ENCODE measurements at regions not wholly inside any gene's neighbourhood (a gene's known extent, or its start where the extent isn't known, plus 50 kb on each side); places are given as distances from the start of the nearest gene placed in this dataset.

DNA sequence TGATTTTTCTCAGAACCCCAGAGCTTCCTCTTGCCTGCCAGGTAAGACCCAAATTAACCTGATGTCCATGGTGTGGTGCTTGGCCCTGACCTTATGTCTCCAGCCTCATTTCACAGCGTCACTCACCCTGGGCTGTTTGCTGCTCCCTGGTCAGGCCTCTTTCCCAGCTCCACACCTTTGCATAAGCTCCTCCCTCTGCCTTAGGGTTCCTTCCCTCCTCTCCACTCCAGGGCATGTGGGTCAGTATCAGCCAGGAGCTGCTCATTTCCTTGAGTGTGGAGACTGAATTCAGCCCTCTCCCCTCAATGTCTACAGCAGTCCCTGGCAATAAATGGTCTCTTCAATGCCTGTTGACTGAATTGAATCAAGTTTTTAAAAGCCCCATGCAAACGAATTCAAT is 75.6 kb upstream of the ANKRD34C start:
- Histone ChIP-seq H3K27ac (ENCODE audit: low read depth in 2 of 2, low read length in 1 of 2) (no peak overlapping the region), H3K79me2 (ENCODE audit: insufficient read depth) (no peaks in the 10 kb centered on the region), H3K4me1 (ENCODE audit: control insufficient read depth in 1 of 2, insufficient read depth in 2 of 2, low read depth in 1 of 2, low read length in 1 of 2) (no peaks in the 10 kb centered on the region; a peak in 1 of 4 replicates), H3K36me3 (replicated peaks in 1 of 2; ENCODE audit: control insufficient read depth in 1 of 2, insufficient read depth in 2 of 2, low read length in 1 of 2) (no peaks in the 10 kb centered on the region), H3K9ac (no peak overlapping the region), H3F3A (replicated peaks; ENCODE audit: insufficient read depth) (no peaks in the 10 kb centered on the region), H3K4me2 (no peak overlapping the region), H3K27me3 (ENCODE audit: insufficient read depth) (no peaks in the 10 kb centered on the region), H4K20me1 (ENCODE audit: insufficient read depth) (no peaks in the 10 kb centered on the region), H3K4me3 (ENCODE audit: low read depth in 2 of 2, low read length in 1 of 2) (no peak overlapping the region), H3K9me2 (no peaks in the 10 kb centered on the region), H2AFZ (ENCODE audit: low read depth) (no peak overlapping the region), H3K9me3 (no peaks in the 10 kb centered on the region)
- ChIA-PET CTCF (interaction anchor here (0.5 to 5.3 kb wide), 7 partner anchors 12 to 299 kb away, joined by 3 to 37 read pairs (median 4); no protein-coding TSS in a partner anchor), POLR2A (no interaction called here)
- no peak for DNase-seq
- 24% methylated on average over 2 of the region's 2 CpGs for WGBS (ENCODE audit: low lambda C conversion rate)
- no peak for TF ChIP-seq RAD21 (IDR thresholded peaks at IDR 0.05; ENCODE audit: low read length)
- TF ChIP-seq NFIC (IDR thresholded peaks at IDR 0.05; ENCODE audit: borderline replicate concordance) = no peak
- no peak for TF ChIP-seq ELF1 (IDR thresholded peaks at IDR 0.05)
- TF ChIP-seq EZH2phosphoT487 (IDR thresholded peaks at IDR 0.05; ENCODE audit: borderline replicate concordance, low read depth) = no peak
- TF ChIP-seq MXI1 (IDR thresholded peaks at IDR 0.05; ENCODE audit: low read depth, low read length) = no peak
- TF ChIP-seq, protein P1, sequence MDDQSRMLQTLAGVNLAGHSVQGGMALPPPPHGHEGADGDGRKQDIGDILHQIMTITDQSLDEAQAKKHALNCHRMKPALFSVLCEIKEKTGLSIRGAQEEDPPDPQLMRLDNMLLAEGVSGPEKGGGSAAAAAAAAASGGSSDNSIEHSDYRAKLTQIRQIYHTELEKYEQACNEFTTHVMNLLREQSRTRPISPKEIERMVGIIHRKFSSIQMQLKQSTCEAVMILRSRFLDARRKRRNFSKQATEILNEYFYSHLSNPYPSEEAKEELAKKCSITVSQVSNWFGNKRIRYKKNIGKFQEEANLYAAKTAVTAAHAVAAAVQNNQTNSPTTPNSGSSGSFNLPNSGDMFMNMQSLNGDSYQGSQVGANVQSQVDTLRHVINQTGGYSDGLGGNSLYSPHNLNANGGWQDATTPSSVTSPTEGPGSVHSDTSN (IDR thresholded peaks at IDR 0.05) = no peak
- TF ChIP-seq ZBTB33 (IDR thresholded peaks at IDR 0.05; ENCODE audit: borderline replicate concordance, low read depth) = no peak
- TF ChIP-seq, protein P2, sequence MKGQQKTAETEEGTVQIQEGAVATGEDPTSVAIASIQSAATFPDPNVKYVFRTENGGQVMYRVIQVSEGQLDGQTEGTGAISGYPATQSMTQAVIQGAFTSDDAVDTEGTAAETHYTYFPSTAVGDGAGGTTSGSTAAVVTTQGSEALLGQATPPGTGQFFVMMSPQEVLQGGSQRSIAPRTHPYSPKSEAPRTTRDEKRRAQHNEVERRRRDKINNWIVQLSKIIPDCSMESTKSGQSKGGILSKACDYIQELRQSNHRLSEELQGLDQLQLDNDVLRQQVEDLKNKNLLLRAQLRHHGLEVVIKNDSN (IDR thresholded peaks at IDR 0.05; ENCODE audit: borderline replicate concordance, low read depth) = no peak
- TF ChIP-seq CHD2 (IDR thresholded peaks at IDR 0.05; ENCODE audit: low read length, partially characterized antibody) = no peak
- no peak for TF ChIP-seq IRF3 (IDR thresholded peaks at IDR 0.05; ENCODE audit: low read depth, low read length)
- TF ChIP-seq GABPA (IDR thresholded peaks at IDR 0.05; ENCODE audit: low read depth) = no peak
- no peak for TF ChIP-seq YY1 (IDR thresholded peaks at IDR 0.05; ENCODE audit: low read depth)
- TF ChIP-seq FOXJ3 (CRISPR knock-in tag; IDR thresholded peaks at IDR 0.05) = no peak
